Keratinocyte (primary cell): ENCODE measurements at regions not wholly inside any gene's neighbourhood (a gene's known extent, or its start where the extent isn't known, plus 50 kb on each side); places are given as distances from the start of the nearest gene placed in this dataset.

ENCODE experiments used
- DNase-seq: peaks from one replicate; pipeline ENCODE4 v3.0.0-alpha.2; 2011; ENCODE audit warnings: low read depth, missing footprints, low spot score
- FAIRE-seq: peaks from 2 replicates; lab custom pipeline; 2011; peaks lifted over from hg19 to GRCh38; lab: Jason Lieb, UNC
- H2AFZ ChIP-seq: 2 replicates; pipeline ENCODE4 v1.6.0; 2012; ENCODE audit warnings: low read length, control low read depth, inconsistent platforms; ENCODE audit not compliant: control insufficient read depth
- H3K27ac ChIP-seq: 2 replicates; pipeline ENCODE4 v1.5.1; 2011; ENCODE audit warnings: low read length; ENCODE audit not compliant: control insufficient read depth, insufficient read depth
- H3K27me3 ChIP-seq: 3 replicates; pipeline ENCODE4 v1.6.0; 2011; ENCODE audit warnings: low read length; ENCODE audit not compliant: control insufficient read depth, insufficient read depth; ENCODE audit errors: extremely low read depth
- H3K36me3 ChIP-seq, 2 experiments: 2 replicates in 1 of 2; 3 replicates in 1 of 2; pipeline ENCODE4 v1.5.1; 2011; ENCODE audit warnings: low read length in 2 of 2, mild to moderate bottlenecking in 1 of 2; ENCODE audit not compliant: control insufficient read depth in 2 of 2, insufficient read depth in 2 of 2; ENCODE audit errors: extremely low read depth in 1 of 2
- H3K4me1 ChIP-seq: 3 replicates; pipeline ENCODE4 v1.5.1; 2011; ENCODE audit warnings: low read length; ENCODE audit not compliant: control insufficient read depth, insufficient read depth; ENCODE audit errors: extremely low read depth
- H3K4me2 ChIP-seq: 3 replicates; pipeline ENCODE4 v1.6.0; 2011; ENCODE audit warnings: low read depth, low read length; ENCODE audit not compliant: control insufficient read depth, insufficient read depth; ENCODE audit errors: extremely low read depth
- H3K4me3 ChIP-seq, 3 experiments: fragments of 200-600 bp in 1 of 3; sonication (generic) in 1 of 3; 2 replicates in 2 of 3; 3 replicates in 1 of 3; pipeline ENCODE4 v1.5.1; 2011 to 2016; ENCODE audit warnings: low read length in 3 of 3, mild to moderate bottlenecking in 3 of 3, control low read depth in 2 of 3, inconsistent platforms in 1 of 3, low read depth in 1 of 3, mixed read lengths in 1 of 3, mixed run types in 1 of 3, moderate library complexity in 1 of 3; ENCODE audit not compliant: control insufficient read depth in 2 of 3, insufficient read depth in 2 of 3; ENCODE audit errors: extremely low read depth in 1 of 3
- H3K79me2 ChIP-seq: 2 replicates; pipeline ENCODE4 v1.6.0; 2012; ENCODE audit warnings: low read length; ENCODE audit not compliant: control insufficient read depth, insufficient read depth
- H3K9ac ChIP-seq: 3 replicates; pipeline ENCODE4 v1.6.0; 2011; ENCODE audit warnings: low read length; ENCODE audit not compliant: control insufficient read depth, insufficient read depth; ENCODE audit errors: extremely low read depth
- H3K9me1 ChIP-seq: 3 replicates; pipeline ENCODE4 v1.6.0; 2011; ENCODE audit warnings: low read length; ENCODE audit not compliant: control insufficient read depth, insufficient read depth; ENCODE audit errors: extremely low read depth
- H3K9me3 ChIP-seq: 2 replicates; pipeline ENCODE4 v1.5.1; 2012; ENCODE audit warnings: low read depth, low read length; ENCODE audit not compliant: control insufficient read depth
- H4K20me1 ChIP-seq: 3 replicates; pipeline ENCODE4 v1.6.0; 2011; ENCODE audit warnings: low read length; ENCODE audit not compliant: control insufficient read depth, insufficient read depth; ENCODE audit errors: extremely low read depth
- EZH2 ChIP-seq: IDR thresholded peaks from one replicate; pipeline ENCODE4 v1.6.1; 2012; ENCODE audit warnings: inconsistent platforms, mild to moderate bottlenecking, low read length, moderate library complexity
- dilution Hi-C: fragments of 300-500 bp; cut with MboI; formaldehyde crosslinking; loops from one replicate; pipeline ENCODE4 v1.7.0; 2020; ENCODE audit warnings: low sequenced_read_pairs; ENCODE audit not compliant: extremely low pct_ligation_motif_present
- TF ChIP-seq, protein P1 (sequence below), 3 experiments: IDR thresholded peaks in 1 of 3; conservative IDR thresholded peaks in 1 of 3; optimal IDR thresholded peaks in 1 of 3; 2 replicates in 2 of 3; 3 replicates in 1 of 3; pipeline versions ENCODE3 to v1.5.1; 2011; ENCODE audit warnings: low read length in 3 of 3, mild to moderate bottlenecking in 3 of 3, moderate library complexity in 2 of 3, control low read depth in 1 of 3, inconsistent platforms in 1 of 3; ENCODE audit not compliant: insufficient read depth in 2 of 3; ENCODE audit errors: extremely low read depth in 1 of 3

DNA sequence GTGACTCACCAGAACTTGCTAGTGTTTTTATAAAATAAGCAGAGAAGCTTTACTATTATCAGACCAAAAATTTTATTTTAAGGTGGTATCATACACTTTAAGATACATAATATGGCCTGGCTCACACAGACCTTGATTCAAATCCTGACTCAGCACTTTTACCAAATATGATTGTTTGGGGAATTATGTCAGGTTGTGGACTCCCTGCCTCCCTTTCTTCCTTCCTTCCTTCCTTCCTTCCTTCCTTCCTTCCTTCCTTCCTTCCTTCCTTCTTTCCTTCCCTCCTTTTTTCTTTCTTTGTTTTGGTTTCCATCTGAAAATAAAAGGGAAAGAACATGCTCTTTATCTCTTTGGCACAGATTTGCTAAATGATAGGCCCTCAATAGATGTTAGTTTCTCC is 186.0 kb upstream of the MMS22L start:
- Histone ChIP-seq H2AFZ (no peak overlapping the region), H3K4me1 (no peaks in the 10 kb centered on the region), H3K79me2 (no peaks in the 10 kb centered on the region), H3K9ac (no peak overlapping the region), H3K4me2 (no peak overlapping the region), H3K27ac (no peak overlapping the region), H3K27me3 (no peaks in the 10 kb centered on the region), H3K9me1 (no peaks in the 10 kb centered on the region), H4K20me1 (no peaks in the 10 kb centered on the region), H3K4me3 (no peak overlapping the region), H3K9me3 (no peaks in the 10 kb centered on the region), H3K36me3 (no peaks in the 10 kb centered on the region)
- dilution Hi-C loops: no loop called here
- TF ChIP-seq, protein P1, sequence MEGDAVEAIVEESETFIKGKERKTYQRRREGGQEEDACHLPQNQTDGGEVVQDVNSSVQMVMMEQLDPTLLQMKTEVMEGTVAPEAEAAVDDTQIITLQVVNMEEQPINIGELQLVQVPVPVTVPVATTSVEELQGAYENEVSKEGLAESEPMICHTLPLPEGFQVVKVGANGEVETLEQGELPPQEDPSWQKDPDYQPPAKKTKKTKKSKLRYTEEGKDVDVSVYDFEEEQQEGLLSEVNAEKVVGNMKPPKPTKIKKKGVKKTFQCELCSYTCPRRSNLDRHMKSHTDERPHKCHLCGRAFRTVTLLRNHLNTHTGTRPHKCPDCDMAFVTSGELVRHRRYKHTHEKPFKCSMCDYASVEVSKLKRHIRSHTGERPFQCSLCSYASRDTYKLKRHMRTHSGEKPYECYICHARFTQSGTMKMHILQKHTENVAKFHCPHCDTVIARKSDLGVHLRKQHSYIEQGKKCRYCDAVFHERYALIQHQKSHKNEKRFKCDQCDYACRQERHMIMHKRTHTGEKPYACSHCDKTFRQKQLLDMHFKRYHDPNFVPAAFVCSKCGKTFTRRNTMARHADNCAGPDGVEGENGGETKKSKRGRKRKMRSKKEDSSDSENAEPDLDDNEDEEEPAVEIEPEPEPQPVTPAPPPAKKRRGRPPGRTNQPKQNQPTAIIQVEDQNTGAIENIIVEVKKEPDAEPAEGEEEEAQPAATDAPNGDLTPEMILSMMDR (optimal IDR thresholded peaks at IDR 0.05 in 1 of 3, IDR thresholded peaks at IDR 0.05 in 1 of 3, conservative IDR thresholded peaks at IDR 0.05 in 1 of 3; ENCODE audit: extremely low read depth in 1 of 3, insufficient read depth in 2 of 3, low read length in 3 of 3): no peak
- TF ChIP-seq EZH2: no peak
- FAIRE-seq (no peak), DNase-seq (no peak)

DNA sequence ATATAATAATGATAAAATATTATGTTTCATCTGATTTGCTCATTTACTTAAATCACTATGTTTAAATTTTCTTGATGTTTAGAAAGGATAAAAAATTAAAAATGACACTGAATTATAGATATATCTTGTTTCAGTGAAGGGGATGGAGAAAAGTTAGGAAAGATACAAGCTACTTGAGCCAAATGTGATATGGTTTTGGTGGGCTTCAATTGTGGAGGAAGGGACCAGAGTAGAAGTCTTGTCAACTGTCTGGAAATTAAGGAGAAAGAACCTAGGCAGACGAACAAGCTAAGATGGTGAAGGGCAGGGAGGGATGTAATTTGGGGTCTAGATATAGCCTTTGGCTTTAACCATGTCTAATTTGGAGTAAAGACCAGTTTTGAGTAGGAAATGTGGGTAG is 186.4 kb upstream of the MMS22L start:
- Histone ChIP-seq H3K27me3 (no peaks in the 10 kb centered on the region), H3K36me3 (no peaks in the 10 kb centered on the region), H3K9me3 (no peaks in the 10 kb centered on the region), H4K20me1 (no peaks in the 10 kb centered on the region), H2AFZ (no peak overlapping the region), H3K4me2 (no peak overlapping the region), H3K9ac (no peak overlapping the region), H3K27ac (no peak overlapping the region), H3K79me2 (no peaks in the 10 kb centered on the region), H3K9me1 (no peaks in the 10 kb centered on the region), H3K4me1 (no peaks in the 10 kb centered on the region), H3K4me3 (no peak overlapping the region)
- dilution Hi-C loops: no loop called here
- no peak for TF ChIP-seq EZH2
- TF ChIP-seq, protein P1 (optimal IDR thresholded peaks at IDR 0.05 in 1 of 3, IDR thresholded peaks at IDR 0.05 in 1 of 3, conservative IDR thresholded peaks at IDR 0.05 in 1 of 3; ENCODE audit: extremely low read depth in 1 of 3, insufficient read depth in 2 of 3, low read length in 3 of 3): no peak
- no peak for DNase-seq
- FAIRE-seq: no peak
